ENCODE measurements at regions not wholly inside any gene's neighbourhood (a gene's known extent, or its start where the extent isn't known, plus 50 kb on each side); places are given as distances from the start of the nearest gene placed in this dataset.

- TF ChIP-seq, protein P1, sequence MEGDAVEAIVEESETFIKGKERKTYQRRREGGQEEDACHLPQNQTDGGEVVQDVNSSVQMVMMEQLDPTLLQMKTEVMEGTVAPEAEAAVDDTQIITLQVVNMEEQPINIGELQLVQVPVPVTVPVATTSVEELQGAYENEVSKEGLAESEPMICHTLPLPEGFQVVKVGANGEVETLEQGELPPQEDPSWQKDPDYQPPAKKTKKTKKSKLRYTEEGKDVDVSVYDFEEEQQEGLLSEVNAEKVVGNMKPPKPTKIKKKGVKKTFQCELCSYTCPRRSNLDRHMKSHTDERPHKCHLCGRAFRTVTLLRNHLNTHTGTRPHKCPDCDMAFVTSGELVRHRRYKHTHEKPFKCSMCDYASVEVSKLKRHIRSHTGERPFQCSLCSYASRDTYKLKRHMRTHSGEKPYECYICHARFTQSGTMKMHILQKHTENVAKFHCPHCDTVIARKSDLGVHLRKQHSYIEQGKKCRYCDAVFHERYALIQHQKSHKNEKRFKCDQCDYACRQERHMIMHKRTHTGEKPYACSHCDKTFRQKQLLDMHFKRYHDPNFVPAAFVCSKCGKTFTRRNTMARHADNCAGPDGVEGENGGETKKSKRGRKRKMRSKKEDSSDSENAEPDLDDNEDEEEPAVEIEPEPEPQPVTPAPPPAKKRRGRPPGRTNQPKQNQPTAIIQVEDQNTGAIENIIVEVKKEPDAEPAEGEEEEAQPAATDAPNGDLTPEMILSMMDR (IDR thresholded peaks at IDR 0.05), result no peak
- no peak for TF ChIP-seq EZH2 (IDR thresholded peaks at IDR 0.05; ENCODE audit: borderline replicate concordance, insufficient read depth, low read depth, low read length, poor library complexity, severe bottlenecking)
Measured at GRCh38 chr18:25843791-25844190, 246.6 kb downstream of the SS18 start.

Measured in B cell (primary cell).